Lower lobe of right lung (tissue), 2 donors: ENCODE measurements at regions not wholly inside any gene's neighbourhood (a gene's known extent, or its start where the extent isn't known, plus 50 kb on each side); places are given as distances from the start of the nearest gene placed in this dataset.

Experiments
- ATAC-seq, 2 donors: fragments of 200-7000 bp; cut with Tn5 transposase; one replicate each; pipeline ENCODE4 v1.9.1; 2020 to 2022; ENCODE audit warnings: mild to moderate bottlenecking in 2 of 2, moderate library complexity in 2 of 2
- DNase-seq: peaks from one replicate; pipeline ENCODE4 v3.0.0-alpha.2; 2020
- H3K27ac ChIP-seq: fragments of 200-600 bp; one replicate; pipeline ENCODE4 v1.8.0; 2022
- H3K27me3 ChIP-seq: fragments of 200-600 bp; one replicate; pipeline ENCODE4 v1.8.0; 2022; ENCODE audit warnings: low read depth
- H3K36me3 ChIP-seq: fragments of 200-600 bp; one replicate; pipeline ENCODE4 v1.8.0; 2022; ENCODE audit warnings: mild to moderate bottlenecking
- H3K4me1 ChIP-seq: fragments of 200-600 bp; one replicate; pipeline ENCODE4 v1.8.0; 2022
- H3K4me3 ChIP-seq: fragments of 200-600 bp; one replicate; pipeline ENCODE4 v1.8.0; 2022; ENCODE audit warnings: mild to moderate bottlenecking
- H3K9me3 ChIP-seq: fragments of 200-600 bp; one replicate; pipeline ENCODE4 v1.8.0; 2022
- intact Hi-C: fragments of 100-400 bp; cut with DNase I; formaldehyde crosslinking; loops from one replicate; pipeline ENCODE4 v1.11.0; 2022
- TF ChIP-seq, protein P1 (sequence below): fragments of 200-600 bp; IDR thresholded peaks from one replicate; pipeline ENCODE4 v1.8.0; 2022; ENCODE audit warnings: antibody characterized with exemption, mild to moderate bottlenecking
- donor health status: DM: no; HTN: yes; CAD: no; lungs with severe emphysema.

DNA sequence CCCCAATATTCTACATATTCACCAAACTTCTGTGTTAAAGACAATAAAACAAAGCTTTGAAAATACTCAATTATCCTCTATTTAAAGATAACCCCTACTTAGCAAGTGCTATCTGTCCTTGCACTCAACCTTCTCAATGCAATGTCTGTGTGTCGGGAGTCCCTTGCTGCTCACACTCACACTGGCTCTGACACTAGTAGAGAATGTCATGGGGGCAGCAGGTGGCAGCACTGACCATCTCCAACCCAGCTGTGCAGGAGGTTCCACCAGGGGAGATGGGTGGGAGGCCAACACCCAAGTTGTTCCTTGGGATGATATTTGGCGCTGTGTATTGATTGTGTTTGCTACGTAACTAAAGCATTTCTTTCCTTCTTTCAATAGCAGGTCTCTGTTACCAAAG lies 59.4 kb upstream of the SIMC1 start:
- Histone ChIP-seq H3K9me3 (no peaks in the 10 kb centered on the region), H3K36me3 (no peaks in the 10 kb centered on the region), H3K4me1 (no peaks in the 10 kb centered on the region), H3K4me3 (no peak overlapping the region), H3K27me3 (peaks cover 11% of the 10 kb centered on the region), H3K27ac (no peak overlapping the region)
- intact Hi-C loops: no loop called here
- ATAC-seq (no peak), DNase-seq (no peak)
- TF ChIP-seq, protein P1, sequence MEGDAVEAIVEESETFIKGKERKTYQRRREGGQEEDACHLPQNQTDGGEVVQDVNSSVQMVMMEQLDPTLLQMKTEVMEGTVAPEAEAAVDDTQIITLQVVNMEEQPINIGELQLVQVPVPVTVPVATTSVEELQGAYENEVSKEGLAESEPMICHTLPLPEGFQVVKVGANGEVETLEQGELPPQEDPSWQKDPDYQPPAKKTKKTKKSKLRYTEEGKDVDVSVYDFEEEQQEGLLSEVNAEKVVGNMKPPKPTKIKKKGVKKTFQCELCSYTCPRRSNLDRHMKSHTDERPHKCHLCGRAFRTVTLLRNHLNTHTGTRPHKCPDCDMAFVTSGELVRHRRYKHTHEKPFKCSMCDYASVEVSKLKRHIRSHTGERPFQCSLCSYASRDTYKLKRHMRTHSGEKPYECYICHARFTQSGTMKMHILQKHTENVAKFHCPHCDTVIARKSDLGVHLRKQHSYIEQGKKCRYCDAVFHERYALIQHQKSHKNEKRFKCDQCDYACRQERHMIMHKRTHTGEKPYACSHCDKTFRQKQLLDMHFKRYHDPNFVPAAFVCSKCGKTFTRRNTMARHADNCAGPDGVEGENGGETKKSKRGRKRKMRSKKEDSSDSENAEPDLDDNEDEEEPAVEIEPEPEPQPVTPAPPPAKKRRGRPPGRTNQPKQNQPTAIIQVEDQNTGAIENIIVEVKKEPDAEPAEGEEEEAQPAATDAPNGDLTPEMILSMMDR: no peak

DNA sequence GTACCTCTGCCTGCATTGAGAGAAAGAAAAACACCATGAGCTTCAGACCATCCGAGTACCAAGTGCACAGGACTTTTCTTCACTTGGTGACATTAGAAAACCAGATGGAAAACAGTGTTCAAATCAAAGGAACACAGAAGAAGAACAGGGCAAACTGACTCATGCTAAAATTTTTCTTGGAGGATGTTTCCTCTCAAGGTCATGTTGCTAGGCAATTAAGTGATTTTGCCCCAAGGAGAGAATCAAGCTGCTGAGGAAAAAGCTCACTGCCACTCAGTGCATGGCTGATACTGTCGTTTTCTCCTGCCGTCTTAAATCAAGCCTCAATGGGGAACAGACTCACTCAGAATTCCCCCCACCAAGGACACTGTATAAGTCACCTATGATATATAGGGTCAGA lies 57.9 kb upstream of the SIMC1 start:
- Histone ChIP-seq H3K27me3 (peaks cover 11% of the 10 kb centered on the region), H3K36me3 (no peaks in the 10 kb centered on the region), H3K4me1 (no peaks in the 10 kb centered on the region), H3K4me3 (no peak overlapping the region), H3K9me3 (no peaks in the 10 kb centered on the region), H3K27ac (no peak overlapping the region)
- TF ChIP-seq, protein P1: no peak
- DNase-seq (no peak), ATAC-seq (no peak)
- intact Hi-C loops: no loop called here

DNA sequence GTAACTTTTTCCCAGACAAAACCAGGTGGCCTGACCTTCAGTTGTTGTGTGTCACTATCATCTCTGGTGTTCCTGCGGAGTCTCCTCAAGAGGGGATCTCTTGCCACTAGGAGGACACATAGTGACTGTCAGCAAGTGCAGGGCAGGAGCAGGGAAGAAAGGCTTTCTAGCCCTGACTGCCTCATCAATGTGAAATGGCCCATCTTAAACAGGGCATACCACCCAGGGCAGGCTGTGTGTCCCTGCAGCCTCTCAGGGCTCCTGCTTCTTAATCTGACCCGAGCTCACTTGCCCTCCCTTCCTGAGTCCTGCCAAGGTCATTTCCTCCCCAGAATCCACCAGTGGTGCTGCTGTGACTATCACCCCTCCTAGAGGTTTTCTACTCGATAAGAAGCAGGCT lies 57.4 kb upstream of the SIMC1 start:
- no peaks in the 10 kb centered on the region for H3K36me3 ChIP-seq
- H3K4me1 ChIP-seq: no peaks in the 10 kb centered on the region
- intact Hi-C loops: no loop called here
- no peaks in the 10 kb centered on the region for H3K9me3 ChIP-seq
- peaks cover 11% of the 10 kb centered on the region for H3K27me3 ChIP-seq
- no peak overlapping the region for H3K27ac ChIP-seq
- TF ChIP-seq, protein P1: no peak
- DNase-seq (no peak), ATAC-seq (no peak)
- no peak overlapping the region for H3K4me3 ChIP-seq

DNA sequence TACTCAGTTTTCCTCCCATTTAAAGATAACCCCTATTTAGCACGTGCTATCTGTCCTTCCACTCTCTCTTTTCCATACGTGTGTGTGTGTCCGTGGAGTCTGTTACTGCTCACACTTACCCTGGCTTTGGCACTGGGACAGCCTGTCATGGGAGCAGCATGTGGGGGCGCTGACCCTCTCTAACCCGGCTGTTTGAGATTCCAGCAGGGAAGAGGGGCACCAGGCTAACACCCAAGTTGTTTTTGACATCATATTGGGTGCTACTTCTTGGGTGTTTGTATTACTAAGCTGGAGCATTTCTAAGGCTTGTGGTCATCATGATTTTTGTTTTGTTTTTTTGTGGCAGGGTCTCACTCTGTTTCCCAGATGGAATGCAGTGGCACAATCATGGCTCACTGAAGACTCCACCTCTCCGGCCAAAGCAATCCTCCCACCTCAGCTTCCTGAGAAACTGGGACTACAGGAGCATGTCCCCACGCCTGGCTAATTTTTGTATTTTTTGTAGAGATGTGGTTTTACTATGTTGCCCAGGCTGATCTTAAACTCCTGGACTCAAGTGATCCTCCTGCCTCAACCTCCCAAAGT lies 56.9 kb upstream of the SIMC1 start:
- no peak for ATAC-seq
- Histone ChIP-seq H3K36me3 (no peaks in the 10 kb centered on the region), H3K27me3 (peaks cover 8% of the 10 kb centered on the region), H3K4me1 (no peaks in the 10 kb centered on the region), H3K9me3 (no peaks in the 10 kb centered on the region), H3K27ac (no peak overlapping the region), H3K4me3 (no peak overlapping the region)
- TF ChIP-seq, protein P1: no peak
- no peak for DNase-seq
- intact Hi-C loops: no loop called here

DNA sequence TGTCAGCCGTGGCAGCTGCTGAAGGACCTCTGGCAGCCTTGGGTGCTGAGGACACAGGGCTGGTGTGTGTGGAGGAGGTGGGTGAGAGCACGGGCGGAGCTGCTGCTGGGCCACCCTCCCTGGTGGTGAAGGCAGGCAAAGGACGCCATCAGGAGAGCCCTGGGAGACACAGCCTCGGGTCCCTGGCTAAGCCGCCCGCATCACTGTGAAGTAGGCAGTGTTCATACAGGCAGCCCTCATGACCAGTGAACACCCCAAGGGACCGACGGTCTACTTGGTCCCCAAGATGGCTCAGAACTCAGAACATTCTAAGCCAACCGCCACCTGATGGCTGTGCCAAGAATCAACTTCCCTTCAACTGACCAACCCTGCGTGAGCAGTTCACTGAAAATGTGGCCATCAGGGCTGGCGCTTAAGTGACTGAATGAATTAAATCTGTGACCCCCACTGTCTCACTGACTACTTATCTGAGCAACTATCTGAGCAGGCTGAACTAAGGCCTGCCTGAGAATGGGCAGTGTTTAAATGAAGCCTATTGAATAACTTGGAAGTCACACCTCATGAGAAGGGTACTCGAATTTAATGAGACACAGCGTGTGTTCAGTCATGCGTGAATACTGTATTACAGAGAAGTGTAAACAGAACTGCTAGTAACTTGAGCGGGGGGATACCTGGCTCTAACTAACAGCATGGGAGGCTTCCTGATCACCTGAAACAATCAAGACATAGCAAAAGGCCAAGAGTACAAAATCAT lies 54.7 kb upstream of the SIMC1 start:
- no peak for ATAC-seq
- no peak for DNase-seq
- no peaks in the 10 kb centered on the region for H3K27me3 ChIP-seq
- H3K9me3 ChIP-seq: no peaks in the 10 kb centered on the region
- no peaks in the 10 kb centered on the region for H3K36me3 ChIP-seq
- H3K4me3 ChIP-seq: no peak overlapping the region
- no peaks in the 10 kb centered on the region for H3K4me1 ChIP-seq
- intact Hi-C loops: no loop called here
- H3K27ac ChIP-seq: no peak overlapping the region
- TF ChIP-seq, protein P1: no peak
